Adrenal gland (tissue), 9 donors: ENCODE measurements at regions not wholly inside any gene's neighbourhood (a gene's known extent, or its start where the extent isn't known, plus 50 kb on each side); places are given as distances from the start of the nearest gene placed in this dataset.
A peak's percentile ranks its signal among the peaks of the same experiment; 100 is the strongest.

Source experiments
- DNase-seq, 7 donors: peaks; one replicate each; pipeline ENCODE4 v3.0.0-alpha.2; 2019 to 2020
- H3K27ac ChIP-seq, 5 donors: fragments of 200-600 bp; sonication (generic) in 4 of 5; 1 replicate in 3 of 5; 2 replicates in 2 of 5; pipeline versions ENCODE4 v1.5.1 to v1.8.0; 2016 to 2020; ENCODE audit warnings: mild to moderate bottlenecking in 1 of 5
- H3K27me3 ChIP-seq: fragments of 200-600 bp; 2 replicates; pipeline ENCODE4 v1.8.0; 2021
- H3K36me3 ChIP-seq, 2 donors: fragments of 200-600 bp; replicated peaks in 1 of 2; 1 replicate in 1 of 2; 2 replicates in 1 of 2; pipeline versions ENCODE4 v1.5.1 to v1.8.0; 2018 to 2022
- H3K4me1 ChIP-seq, 2 donors: fragments of 200-600 bp; replicated peaks in 1 of 2; 1 replicate in 1 of 2; 2 replicates in 1 of 2; pipeline versions ENCODE4 v1.5.1 to v1.8.0; 2018 to 2021
- H3K4me3 ChIP-seq, 4 donors: fragments of 200-600 bp; sonication (generic) in 3 of 4; one replicate each; pipeline ENCODE4 v1.5.1; 2016 to 2018
- H3K9me3 ChIP-seq, 3 donors: fragments of 200-600 bp; sonication (generic) in 1 of 3; replicated peaks in 1 of 3; 1 replicate in 2 of 3; 2 replicates in 1 of 3; pipeline versions ENCODE4 v1.5.1 to v1.8.0; 2016 to 2021
- POLR2A ChIP-seq, 2 donors: fragments of 450-650 bp; IDR thresholded peaks; one replicate each; pipeline ENCODE4 v1.6.1; 2017; ENCODE audit warnings: antibody characterized with exemption in 2 of 2, mild to moderate bottlenecking in 2 of 2, moderate library complexity in 1 of 2
- WGBS, 4 donors: extraction: QIAGEN DNeasy Blood & Tissue Kit in 2 of 4; methylation state at CpG; one replicate each; pipeline versions ENCODE4 v1.1.5 to v1.1.7; 2013 to 2017; 5-methylcytosine and 5-hydroxymethylcytosine counted together
- intact Hi-C, 2 donors: fragments of 100-400 bp; cut with DNase I; formaldehyde crosslinking; loops; one replicate each; pipeline versions ENCODE4 v1.14.1 to v1.15.0; 2022 to 2023
- TF ChIP-seq, protein P1 (sequence below), 6 experiments: fragments of 450-650 bp in 4 of 6; fragments of 200-600 bp in 2 of 6; sonication (generic) in 1 of 6; IDR thresholded peaks; 1 replicate in 5 of 6; 2 replicates in 1 of 6; pipeline versions ENCODE4 v1.5.1 to v1.8.0; 2016 to 2021; ENCODE audit warnings: antibody characterized with exemption in 6 of 6, mild to moderate bottlenecking in 2 of 6, moderate library complexity in 1 of 6
- donor health status: healthy with polysubstance abuse.
- donor health status: Bipolar disorder and iron deficiency.
- donor health status: DM: yes; HTN: yes; CAD: no.
- donor health status: DM: no; HTN: no; CAD: no.
- donor health status: DM: no; HTN: no; CAD: no.

DNA sequence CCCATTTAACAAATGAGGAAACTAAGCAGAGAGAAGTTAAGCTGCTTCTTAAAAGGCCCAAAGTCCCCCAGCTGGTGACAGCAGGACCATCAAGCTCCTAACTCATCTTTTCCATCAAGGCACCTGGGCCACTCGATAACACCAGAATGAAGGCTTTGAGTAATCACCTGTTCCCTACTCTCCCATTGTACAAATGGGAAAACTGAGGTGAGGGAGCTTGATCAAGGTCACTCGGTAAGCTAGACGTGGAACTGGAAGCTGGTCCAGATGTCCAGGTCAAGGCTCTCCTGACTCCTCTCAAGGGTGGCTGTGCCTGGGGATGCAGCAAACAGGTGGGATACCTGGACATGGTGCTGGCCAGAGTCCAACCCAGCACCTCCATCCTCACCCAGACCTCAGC lies 90.6 kb upstream of the SHB start:
- TF ChIP-seq POLR2A (IDR thresholded peaks at IDR 0.05): no peak
- TF ChIP-seq, protein P1, sequence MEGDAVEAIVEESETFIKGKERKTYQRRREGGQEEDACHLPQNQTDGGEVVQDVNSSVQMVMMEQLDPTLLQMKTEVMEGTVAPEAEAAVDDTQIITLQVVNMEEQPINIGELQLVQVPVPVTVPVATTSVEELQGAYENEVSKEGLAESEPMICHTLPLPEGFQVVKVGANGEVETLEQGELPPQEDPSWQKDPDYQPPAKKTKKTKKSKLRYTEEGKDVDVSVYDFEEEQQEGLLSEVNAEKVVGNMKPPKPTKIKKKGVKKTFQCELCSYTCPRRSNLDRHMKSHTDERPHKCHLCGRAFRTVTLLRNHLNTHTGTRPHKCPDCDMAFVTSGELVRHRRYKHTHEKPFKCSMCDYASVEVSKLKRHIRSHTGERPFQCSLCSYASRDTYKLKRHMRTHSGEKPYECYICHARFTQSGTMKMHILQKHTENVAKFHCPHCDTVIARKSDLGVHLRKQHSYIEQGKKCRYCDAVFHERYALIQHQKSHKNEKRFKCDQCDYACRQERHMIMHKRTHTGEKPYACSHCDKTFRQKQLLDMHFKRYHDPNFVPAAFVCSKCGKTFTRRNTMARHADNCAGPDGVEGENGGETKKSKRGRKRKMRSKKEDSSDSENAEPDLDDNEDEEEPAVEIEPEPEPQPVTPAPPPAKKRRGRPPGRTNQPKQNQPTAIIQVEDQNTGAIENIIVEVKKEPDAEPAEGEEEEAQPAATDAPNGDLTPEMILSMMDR (IDR thresholded peaks at IDR 0.05): no peak
- Histone ChIP-seq H3K27me3 (no peaks in the 10 kb centered on the region), H3K36me3 (no peaks in the 10 kb centered on the region), H3K4me1 (no peaks in the 10 kb centered on the region), H3K9me3 (no peaks in the 10 kb centered on the region), H3K4me3 (no peak overlapping the region), H3K27ac (no peak overlapping the region)
- 67 to 88% (median 79%) methylated on average over 2 to 3 of the region's 3 CpGs for WGBS, 4 donors
- intact Hi-C loops: loop anchor here in 1 of 2 donors (10.0 kb wide), 1 partner anchor 145 kb away; no protein-coding TSS in a partner anchor
- peak in 1 of 7 donors; percentile 24 for DNase-seq

DNA sequence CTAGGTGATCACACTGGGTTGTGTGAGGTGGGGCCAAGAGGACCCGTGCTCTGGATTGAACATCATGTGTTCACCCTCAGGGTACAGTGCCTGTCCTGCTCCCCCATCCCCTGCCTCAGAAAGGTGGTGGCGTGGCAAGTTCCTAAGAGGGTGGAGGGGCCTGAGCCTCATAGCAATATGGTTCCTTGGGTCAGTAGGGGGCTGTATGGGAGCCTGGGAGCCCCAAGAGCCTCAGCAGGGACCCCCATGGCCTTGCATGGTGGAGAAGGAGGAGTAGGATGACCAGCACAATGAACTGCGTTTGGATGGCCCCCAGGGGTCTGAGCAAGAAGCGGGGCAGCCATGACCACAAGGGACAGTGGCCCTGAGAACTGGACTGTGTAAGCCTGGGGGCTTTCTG lies 89.6 kb upstream of the SHB start:
- Histone ChIP-seq H3K36me3 (no peaks in the 10 kb centered on the region), H3K27me3 (no peaks in the 10 kb centered on the region), H3K4me3 (no peak overlapping the region), H3K4me1 (no peaks in the 10 kb centered on the region), H3K27ac (no peak overlapping the region), H3K9me3 (no peaks in the 10 kb centered on the region)
- intact Hi-C loops: loop anchor here in 1 of 2 donors (10.0 kb wide), 1 partner anchor 144 kb away; no protein-coding TSS in a partner anchor
- TF ChIP-seq, protein P1 (IDR thresholded peaks at IDR 0.05): no peak
- no peak for TF ChIP-seq POLR2A (IDR thresholded peaks at IDR 0.05)
- DNase-seq: peak in 1 of 7 donors; percentile 36
- 76 to 97% (median 88%) methylated on average over 4 of the region's 4 CpGs for whole genome bisulfite sequencing, 4 donors

DNA sequence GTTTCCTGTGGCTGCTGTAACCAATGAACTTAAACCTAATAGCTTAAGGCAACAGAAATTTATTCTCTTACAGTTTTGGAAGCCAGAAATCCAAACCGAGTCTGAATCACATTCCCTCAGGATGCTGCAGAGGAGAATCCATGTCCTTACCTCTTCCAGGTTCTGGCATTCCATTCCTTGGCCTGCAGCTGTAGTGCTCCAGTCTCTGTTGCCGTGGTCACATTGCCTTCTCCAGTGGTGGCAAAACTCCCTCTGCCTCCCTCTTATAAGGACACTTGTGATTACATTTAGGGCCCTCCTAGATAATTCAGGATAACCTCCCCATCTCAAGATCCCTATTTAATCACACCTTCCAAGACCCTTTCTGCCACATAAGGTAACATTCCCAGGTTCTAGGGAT lies 88.7 kb upstream of the SHB start:
- TF ChIP-seq POLR2A (IDR thresholded peaks at IDR 0.05): no peak
- TF ChIP-seq, protein P1 (IDR thresholded peaks at IDR 0.05): no peak
- DNase-seq: peak in 1 of 7 donors; percentile 9
- intact Hi-C loops: loop anchor here in 1 of 2 donors (10.0 kb wide), 1 partner anchor 143 kb away; no protein-coding TSS in a partner anchor
- Histone ChIP-seq H3K36me3 (no peaks in the 10 kb centered on the region), H3K27ac (no peak overlapping the region), H3K27me3 (no peaks in the 10 kb centered on the region), H3K9me3 (no peaks in the 10 kb centered on the region), H3K4me3 (no peak overlapping the region), H3K4me1 (no peaks in the 10 kb centered on the region)
- WGBS, 4 donors: 73 to 85% (median 77%) methylated on average over 2 of the region's 2 CpGs

DNA sequence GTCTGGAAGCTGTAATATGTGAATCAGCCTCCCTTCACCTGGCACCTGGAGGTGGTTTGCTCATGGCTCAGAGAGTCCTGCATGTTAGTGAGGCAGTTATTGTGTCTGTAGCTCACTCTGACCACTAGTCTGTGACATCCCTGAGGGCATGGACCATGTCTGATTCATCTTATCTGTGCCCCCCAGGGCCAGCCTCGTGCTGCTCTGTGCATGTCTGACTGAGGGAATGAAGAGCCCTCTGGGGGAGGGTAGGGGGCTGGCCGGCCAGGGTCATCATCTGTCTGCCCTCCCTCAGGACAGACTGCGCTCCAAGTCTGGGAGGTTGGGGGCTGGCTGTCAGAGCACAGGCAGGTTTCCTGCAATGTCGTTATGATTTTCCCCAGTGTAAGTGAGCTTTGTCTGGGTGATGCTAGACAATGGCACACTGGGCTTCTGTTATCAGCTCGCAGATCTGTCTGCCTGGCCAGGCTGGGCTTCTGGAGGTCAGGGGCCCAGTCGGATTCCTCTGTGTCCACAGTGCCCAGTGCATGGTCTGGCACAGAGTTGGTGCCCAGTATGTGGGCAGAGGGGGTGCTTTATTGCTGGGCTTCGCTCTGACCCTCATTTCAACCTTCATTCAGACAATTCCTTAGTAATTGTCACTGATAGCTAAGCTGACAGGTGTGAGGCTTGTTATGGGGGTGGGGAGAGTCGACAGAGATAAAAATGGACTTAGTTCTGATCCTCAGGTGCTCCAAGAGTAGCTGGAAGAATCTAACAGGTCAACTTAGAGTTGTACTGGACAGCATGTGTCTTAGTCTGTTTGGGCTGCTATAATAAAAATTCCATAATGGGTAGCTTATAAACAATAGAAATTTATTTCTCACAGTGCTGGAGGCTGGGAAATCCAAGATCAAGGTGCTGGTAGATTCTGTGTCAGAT lies 85.7 kb upstream of the SHB start:
- DNase-seq: peak in 1 of 7 donors; percentile 28
- no peaks in the 10 kb centered on the region for H3K27me3 ChIP-seq
- no peaks in the 10 kb centered on the region for H3K36me3 ChIP-seq
- intact Hi-C loops: loop anchor here in 1 of 2 donors (10.0 kb wide), 1 partner anchor 140 kb away; no protein-coding TSS in a partner anchor
- no peak overlapping the region for H3K27ac ChIP-seq
- no peaks in the 10 kb centered on the region for H3K9me3 ChIP-seq
- H3K4me1 ChIP-seq: no peaks in the 10 kb centered on the region
- TF ChIP-seq POLR2A (IDR thresholded peaks at IDR 0.05): no peak
- TF ChIP-seq, protein P1 (IDR thresholded peaks at IDR 0.05): no peak
- H3K4me3 ChIP-seq: no peak overlapping the region
- 57 to 71% (median 64%) methylated on average over 6 to 8 of the region's 8 CpGs for WGBS, 4 donors
